ENCODE measurements at regions not wholly inside any gene's neighbourhood (a gene's known extent, or its start where the extent isn't known, plus 50 kb on each side); places are given as distances from the start of the nearest gene placed in this dataset.

DNA sequence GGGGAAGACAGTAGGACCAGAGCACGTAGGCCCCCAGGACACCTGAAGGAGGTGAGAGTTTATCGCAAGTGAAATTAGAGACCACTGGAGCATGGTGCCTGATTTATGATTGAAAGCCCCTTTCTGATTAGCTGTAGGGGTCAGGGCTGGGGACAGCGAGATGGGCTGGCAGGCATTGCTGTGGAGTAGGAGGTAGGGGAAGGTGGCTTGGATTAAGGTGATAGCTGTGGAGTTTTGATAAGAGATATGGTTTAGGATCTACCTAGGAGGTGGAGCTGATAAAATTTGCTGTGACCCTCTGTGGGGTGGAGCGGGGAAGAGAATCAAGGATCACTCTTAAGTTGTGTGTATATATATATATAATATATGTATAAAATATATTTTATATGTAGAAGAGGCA is 157.5 kb downstream of the CD8B2 start:
- TF ChIP-seq, protein P1, sequence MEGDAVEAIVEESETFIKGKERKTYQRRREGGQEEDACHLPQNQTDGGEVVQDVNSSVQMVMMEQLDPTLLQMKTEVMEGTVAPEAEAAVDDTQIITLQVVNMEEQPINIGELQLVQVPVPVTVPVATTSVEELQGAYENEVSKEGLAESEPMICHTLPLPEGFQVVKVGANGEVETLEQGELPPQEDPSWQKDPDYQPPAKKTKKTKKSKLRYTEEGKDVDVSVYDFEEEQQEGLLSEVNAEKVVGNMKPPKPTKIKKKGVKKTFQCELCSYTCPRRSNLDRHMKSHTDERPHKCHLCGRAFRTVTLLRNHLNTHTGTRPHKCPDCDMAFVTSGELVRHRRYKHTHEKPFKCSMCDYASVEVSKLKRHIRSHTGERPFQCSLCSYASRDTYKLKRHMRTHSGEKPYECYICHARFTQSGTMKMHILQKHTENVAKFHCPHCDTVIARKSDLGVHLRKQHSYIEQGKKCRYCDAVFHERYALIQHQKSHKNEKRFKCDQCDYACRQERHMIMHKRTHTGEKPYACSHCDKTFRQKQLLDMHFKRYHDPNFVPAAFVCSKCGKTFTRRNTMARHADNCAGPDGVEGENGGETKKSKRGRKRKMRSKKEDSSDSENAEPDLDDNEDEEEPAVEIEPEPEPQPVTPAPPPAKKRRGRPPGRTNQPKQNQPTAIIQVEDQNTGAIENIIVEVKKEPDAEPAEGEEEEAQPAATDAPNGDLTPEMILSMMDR (conservative IDR thresholded peaks at IDR 0.05; ENCODE audit: low read length) = no peak
- no peak for TF ChIP-seq EZH2phosphoT487 (IDR thresholded peaks at IDR 0.05; ENCODE audit: borderline replicate concordance, low read depth, low read length)

Data from OCI-LY7 (cell line).